NCI-H1105 (cell line): ENCODE measurements at regions not wholly inside any gene's neighbourhood (a gene's known extent, or its start where the extent isn't known, plus 50 kb on each side); places are given as distances from the start of the nearest gene placed in this dataset.

Experiments used
- DNase-seq: peaks from one replicate; lab custom pipeline; 2025; lab: John Stamatoyannopoulos, UW

DNA sequence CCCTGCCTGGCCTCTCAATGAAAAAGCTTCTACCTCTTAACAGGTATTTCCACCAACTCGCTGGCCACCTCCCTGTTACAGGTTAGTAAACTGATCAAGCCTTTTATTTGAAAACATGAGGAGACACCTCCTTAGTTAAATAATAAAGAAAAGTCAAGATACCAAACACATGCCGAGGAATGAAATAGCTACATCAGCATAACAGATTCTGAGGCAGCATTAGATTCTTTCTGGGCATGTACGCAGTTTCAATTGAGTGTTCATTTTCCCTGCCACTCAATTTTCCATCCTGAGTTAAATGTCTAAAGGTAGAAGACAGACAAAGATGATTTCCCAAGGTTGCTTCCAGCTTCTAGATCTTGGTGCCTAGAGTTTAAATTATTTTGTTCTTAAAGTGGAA lies 250.5 kb upstream of the LRTM1 start:
- no peak for DNase-seq

DNA sequence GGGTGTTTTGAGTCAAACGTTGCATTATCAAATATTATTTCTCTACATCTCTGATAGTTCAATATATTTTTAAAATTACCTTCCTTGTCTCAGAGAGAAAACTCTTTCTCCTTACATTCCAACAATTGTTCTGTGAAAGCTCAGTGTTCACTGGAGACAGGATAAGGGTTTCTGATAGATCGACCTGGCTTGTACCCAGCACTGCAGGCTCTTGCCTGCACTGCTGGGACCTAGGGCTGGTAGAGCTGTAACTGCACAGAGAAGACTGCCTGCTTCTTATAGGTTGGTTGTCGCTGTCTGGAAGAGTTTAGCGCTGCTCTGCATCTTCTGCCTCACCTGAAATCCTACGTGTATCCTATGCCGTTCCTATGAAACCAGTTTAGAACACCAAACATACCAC lies 249.9 kb upstream of the LRTM1 start:
- DNase-seq, result no peak

DNA sequence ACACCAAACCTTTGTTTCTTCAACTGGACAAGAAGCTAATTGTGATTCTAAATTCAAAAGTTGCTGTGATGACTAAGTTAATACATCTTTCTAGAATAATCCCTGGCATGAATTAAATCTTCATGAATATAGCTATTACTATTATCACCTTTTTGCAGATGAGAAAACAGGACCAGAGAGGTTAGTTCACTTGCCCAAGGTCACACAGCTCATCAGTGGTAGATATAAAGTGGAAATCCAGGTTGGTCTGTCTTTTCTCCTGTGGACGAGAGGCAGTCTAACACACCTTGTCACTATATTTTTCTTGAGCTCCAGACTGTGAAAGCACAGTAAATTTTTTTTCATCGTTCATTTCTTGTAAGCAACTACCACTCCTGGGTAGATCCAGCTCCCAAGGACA lies 247.6 kb upstream of the LRTM1 start:
- DNase-seq, result no peak

DNA sequence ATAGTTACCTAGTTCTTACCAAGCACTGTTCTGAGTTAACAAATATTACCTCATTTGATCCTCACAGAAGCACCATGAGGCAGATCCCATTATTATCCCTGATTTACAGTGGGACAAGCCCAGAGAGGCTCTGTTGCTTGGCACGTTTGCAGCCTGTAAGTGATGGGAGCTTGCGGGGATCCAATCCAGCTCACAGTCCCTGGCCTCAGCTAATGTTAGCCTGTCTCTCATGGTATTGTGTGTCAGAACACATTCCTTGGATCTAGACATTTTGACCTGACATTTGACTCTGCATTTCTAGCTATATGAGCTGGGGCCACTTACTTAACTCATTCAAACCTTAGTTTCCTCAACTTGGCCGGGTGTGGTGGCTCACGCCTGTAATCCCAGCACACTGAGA lies 246.9 kb upstream of the LRTM1 start:
- DNase-seq, result no peak

- no peak for DNase-seq
Observed at GRCh38 chr3:55173504-55173903, 245.6 kb upstream of the LRTM1 start.

GRCh38 chr3:55172913-55173312 lies 245.1 kb upstream of the LRTM1 start:
- no peak for DNase-seq

DNA sequence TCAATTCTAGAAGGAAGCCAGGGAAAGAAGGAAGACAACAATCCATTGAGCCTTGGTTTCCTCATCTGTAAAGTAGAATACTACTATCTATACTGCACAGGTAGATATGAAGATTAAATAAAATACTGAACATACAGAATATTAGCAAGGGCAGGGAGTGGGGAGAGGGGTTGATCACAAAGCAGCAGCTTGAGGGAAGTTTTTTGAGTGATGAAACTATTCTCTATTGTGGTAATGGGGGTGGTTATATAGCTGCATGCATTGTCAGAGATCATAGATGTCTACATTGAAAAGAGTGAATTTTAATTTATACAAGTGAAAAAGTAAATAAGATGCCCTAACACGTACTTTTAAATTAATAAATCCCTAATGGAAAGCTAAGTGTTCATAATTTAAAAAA lies 242.6 kb upstream of the LRTM1 start:
- no peak for DNase-seq

GRCh38 chr3:55169608-55170072 lies 241.8 kb upstream of the LRTM1 start:
- no peak for DNase-seq

GRCh38 chr3:55169161-55169560 lies 241.3 kb upstream of the LRTM1 start:
- DNase-seq, result no peak

- no peak for DNase-seq
Observed at GRCh38 chr3:55167586-55168317, 239.9 kb upstream of the LRTM1 start.

DNA sequence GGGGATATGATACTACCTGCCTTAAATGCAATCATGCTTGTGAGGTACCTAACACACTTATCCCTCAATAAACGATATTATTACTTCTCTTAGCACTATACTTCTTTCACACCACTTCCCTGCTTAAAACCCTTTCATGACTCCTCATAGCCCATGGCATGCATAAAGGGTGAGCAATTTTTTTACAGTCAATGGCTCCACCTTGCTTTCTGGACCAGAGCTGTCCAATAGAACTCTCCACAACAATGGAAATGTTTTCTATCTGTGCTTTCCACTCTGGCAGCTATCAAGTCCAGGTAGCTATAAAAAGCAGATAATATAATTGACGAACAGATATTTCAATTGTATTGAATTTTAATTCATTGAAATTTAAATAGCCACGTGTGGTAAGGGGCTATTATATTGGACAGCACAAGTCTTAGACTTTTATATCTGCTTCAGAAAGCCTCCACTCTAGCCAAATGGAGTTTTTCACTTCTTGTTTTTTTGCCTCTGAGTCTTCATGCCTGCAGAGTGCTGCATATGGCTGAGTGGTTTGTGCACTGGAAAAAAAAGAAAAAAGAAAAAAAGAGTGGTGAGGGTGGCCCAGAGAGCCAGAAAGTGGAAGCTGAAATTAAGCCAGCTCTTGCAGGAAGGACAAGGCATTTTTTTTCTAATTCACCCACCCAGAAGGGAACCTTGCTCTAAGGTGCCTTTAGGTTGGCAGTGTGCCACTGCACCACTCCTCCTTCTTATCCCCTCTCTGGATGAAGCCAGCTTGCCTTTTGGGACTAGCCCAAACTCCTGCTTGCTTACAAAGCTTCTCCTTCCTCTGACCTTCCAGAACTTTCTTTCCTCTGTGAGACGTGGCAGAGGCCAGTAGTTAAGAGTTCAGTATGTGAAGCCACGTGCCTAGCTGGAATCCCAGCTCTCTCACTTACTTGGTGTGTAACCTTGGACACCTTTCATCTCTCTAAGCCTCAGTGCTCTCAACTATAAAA lies 239.0 kb upstream of the LRTM1 start:
- no peak for DNase-seq

GRCh38 chr3:55165704-55166405 lies 238.0 kb upstream of the LRTM1 start:
- no peak for DNase-seq

- DNase-seq, result no peak
Observed at GRCh38 chr3:55165278-55165677, 237.4 kb upstream of the LRTM1 start.

- no peak for DNase-seq
Observed at GRCh38 chr3:55164876-55165275, 237.0 kb upstream of the LRTM1 start.

- no peak for DNase-seq
Observed at GRCh38 chr3:55164191-55164590, 236.3 kb upstream of the LRTM1 start.

- DNase-seq, result no peak
Observed at GRCh38 chr3:55163421-55163820, 235.6 kb upstream of the LRTM1 start.

DNA sequence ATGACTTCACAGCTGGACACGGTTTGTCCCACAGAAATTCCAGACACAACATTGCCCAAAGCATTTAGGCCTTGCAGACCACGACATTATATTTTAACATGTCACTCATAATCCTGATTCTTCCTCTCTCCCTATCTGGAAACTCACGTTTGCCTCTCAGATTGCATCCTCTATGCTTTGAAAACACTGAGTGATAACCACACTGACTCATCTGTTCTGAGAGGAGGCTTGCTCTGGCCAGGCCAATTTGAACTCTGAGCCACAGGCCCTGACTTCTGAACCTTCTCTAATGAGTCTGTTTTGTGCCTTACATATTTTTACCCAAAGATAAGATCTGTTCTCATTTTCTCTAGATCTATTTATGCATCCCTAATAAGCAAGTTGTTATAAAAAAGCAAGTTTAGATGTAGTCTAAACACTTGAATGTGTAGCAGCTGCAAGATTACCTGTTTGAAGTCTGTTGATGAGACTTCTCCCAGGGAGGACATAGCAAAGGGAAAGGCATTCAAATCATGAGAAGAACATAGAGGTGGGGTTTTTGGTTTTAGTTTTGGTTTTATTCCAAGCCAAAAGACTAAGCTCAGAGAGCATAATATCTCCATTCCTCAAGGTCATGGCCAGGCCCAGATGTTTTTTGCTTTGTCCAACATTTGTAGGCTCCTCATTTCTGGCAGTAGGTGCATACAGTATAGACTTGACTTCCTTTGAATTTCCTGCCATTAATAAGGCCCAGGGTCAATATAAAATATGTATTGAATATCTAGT lies 234.4 kb upstream of the LRTM1 start:
- DNase-seq, result no peak

- no peak for DNase-seq
Observed at GRCh38 chr3:55161231-55161630, 233.4 kb upstream of the LRTM1 start.

- no peak for DNase-seq
Observed at GRCh38 chr3:55160241-55160983, 232.6 kb upstream of the LRTM1 start.

DNA sequence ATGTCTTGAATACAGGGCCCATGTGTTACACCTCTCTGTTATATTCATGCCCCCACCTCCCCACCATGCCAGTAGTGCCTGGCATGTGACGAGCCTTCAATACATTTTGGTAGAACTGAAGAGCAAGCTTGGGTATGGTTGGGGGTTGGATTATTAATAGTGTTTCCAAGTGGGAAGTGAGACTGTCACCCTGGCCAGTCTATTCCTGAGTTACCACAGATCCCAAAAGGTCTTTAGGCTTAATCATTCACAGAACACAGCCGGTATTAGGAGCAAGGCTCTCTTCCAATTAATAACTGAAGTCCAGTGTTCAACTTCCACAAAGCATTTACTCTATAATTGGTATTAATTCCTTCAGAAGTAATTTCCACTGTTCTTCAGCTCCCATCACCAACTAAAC lies 231.9 kb upstream of the LRTM1 start:
- no peak for DNase-seq

GRCh38 chr3:55159016-55159415 lies 231.2 kb upstream of the LRTM1 start:
- no peak for DNase-seq
